ENCODE measurements at regions not wholly inside any gene's neighbourhood (a gene's known extent, or its start where the extent isn't known, plus 50 kb on each side); places are given as distances from the start of the nearest gene placed in this dataset.

- H3K27ac ChIP-seq: no peak overlapping the region
- TF ChIP-seq, protein P1, sequence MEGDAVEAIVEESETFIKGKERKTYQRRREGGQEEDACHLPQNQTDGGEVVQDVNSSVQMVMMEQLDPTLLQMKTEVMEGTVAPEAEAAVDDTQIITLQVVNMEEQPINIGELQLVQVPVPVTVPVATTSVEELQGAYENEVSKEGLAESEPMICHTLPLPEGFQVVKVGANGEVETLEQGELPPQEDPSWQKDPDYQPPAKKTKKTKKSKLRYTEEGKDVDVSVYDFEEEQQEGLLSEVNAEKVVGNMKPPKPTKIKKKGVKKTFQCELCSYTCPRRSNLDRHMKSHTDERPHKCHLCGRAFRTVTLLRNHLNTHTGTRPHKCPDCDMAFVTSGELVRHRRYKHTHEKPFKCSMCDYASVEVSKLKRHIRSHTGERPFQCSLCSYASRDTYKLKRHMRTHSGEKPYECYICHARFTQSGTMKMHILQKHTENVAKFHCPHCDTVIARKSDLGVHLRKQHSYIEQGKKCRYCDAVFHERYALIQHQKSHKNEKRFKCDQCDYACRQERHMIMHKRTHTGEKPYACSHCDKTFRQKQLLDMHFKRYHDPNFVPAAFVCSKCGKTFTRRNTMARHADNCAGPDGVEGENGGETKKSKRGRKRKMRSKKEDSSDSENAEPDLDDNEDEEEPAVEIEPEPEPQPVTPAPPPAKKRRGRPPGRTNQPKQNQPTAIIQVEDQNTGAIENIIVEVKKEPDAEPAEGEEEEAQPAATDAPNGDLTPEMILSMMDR (IDR thresholded peaks at IDR 0.05): no peak
Observed at GRCh38 chr10:3365630-3366029, 193.0 kb upstream of the PITRM1 start.

DNA sequence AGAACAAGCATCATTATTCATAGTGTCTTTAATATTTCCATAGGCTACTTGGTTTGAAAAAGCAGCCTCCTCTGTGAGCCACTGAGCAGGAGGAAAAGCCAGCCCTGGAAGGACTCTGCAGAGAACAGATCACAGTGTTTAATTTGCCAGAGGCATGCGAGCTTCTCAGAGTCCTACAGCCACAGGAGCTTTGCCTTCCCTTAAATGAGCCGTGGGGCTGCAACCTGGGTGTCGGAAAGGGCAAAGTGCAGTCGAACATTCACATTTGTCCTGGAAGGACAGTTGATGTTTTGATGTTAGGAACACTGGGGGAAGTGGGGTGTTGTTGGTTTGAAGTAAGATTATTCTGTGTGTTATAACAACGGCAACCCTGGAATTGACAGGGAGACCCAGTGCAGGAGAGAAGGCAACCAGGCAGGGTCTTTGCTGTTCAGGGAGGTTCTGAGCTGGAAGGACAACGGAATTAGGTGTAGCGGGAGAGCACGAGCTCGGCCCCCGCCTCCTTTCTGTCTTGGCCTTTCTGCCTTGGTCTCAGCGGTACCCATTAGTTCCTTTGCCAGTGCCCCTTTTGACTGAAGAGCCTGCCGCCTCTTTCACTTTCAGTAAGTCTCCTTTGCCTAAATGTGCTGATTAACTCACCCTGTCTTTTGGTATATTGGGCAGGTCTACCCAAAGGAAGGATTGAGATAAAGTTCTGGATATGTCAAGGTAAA lies 192.3 kb upstream of the PITRM1 start:
- TF ChIP-seq, protein P1 (IDR thresholded peaks at IDR 0.05): no peak
- no peak for TF ChIP-seq ZFX (IDR thresholded peaks at IDR 0.05; ENCODE audit: borderline replicate concordance)
- no peak overlapping the region for H3K27ac ChIP-seq

- no peak overlapping the region for H3K27ac ChIP-seq
- no peak for TF ChIP-seq ZFX (IDR thresholded peaks at IDR 0.05; ENCODE audit: borderline replicate concordance)
- TF ChIP-seq, protein P1 (IDR thresholded peaks at IDR 0.05): no peak
Observed at GRCh38 chr10:3363311-3364045, 190.9 kb upstream of the PITRM1 start.

DNA sequence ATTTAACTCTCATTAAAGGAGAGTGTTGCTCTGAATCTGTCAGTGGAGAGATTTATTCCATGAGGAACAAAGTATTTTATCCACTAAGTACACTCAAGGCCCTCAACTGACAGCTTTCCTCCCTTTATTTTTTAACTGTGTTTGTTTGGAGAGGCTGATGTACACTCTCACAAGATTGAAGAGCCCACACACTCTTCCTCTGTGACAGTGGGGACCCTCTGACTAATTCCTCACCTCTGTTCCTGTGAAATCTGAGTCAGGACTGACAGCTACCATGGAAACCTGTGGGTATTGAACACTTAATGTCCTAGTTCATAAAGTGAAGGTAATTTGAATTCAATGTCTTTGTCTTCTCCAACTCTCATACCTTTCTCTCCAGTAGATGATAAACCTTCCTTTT lies 189.8 kb upstream of the PITRM1 start:
- no peak overlapping the region for H3K27ac ChIP-seq
- TF ChIP-seq, protein P1 (IDR thresholded peaks at IDR 0.05): no peak
- TF ChIP-seq ZFX (IDR thresholded peaks at IDR 0.05; ENCODE audit: borderline replicate concordance): no peak

DNA sequence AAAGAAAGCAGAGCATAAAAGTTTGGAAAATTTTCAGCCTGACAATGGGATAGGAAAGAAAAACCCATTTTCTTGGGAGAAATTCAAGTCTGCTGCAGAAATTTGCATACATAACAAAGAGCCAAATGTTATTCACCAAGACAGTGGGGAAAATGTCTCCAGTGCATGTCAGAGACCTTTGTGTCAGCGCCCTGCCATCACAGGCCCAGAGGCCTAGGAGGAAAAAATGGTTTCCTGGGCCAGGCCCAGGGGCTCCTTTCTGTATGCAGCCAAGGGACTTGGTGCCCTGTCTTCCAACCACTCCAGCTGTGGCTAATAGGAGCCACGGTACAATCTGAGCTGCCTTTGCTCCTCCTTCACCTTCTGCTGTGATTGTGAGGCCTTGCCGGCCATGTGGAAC lies 189.1 kb upstream of the PITRM1 start:
- TF ChIP-seq ZFX (IDR thresholded peaks at IDR 0.05; ENCODE audit: borderline replicate concordance): no peak
- TF ChIP-seq, protein P1 (IDR thresholded peaks at IDR 0.05): no peak
- H3K27ac ChIP-seq: no peak overlapping the region

DNA sequence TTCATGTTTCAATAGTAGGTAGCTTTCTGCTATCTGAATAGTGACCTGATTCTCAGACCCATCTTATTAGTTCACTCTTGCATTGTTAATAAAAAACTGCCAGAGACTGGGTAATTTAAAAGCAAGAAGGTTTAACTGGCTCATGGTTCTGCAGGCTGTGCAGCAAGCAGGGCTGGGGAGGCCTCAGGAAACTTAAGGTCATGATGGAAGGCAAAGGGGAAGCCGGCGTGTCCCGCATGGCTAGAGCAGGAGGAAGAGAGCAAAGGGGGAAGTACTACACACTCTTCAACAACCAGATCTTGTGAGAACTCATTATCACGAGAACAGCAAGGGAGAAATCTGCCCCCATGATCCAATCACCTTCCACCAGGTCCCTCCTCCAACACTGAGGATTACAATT lies 185.2 kb upstream of the PITRM1 start:
- H3K27ac ChIP-seq: no peak overlapping the region
- TF ChIP-seq ZFX (IDR thresholded peaks at IDR 0.05; ENCODE audit: borderline replicate concordance): no peak
- TF ChIP-seq, protein P1 (IDR thresholded peaks at IDR 0.05): no peak

DNA sequence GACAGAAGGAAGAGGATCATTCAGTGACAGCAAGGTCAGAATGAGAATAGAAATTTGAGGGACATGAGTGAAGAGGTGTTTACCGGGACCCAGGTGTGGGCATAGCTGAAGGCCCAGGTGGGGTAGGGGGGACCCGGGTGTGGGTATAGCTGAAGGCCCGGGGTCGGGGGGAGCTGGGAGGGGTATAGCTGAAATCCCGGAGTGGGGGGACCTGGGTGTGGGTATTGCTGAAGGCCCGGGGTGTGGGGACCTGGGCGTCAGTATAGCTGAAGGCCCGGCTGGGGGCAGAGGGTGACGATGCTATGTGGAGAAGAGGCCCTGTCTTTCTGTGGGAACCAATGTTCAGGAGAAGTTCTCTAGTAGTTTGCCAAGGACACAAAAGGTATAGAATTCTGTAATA lies 183.0 kb upstream of the PITRM1 start:
- H3K27ac ChIP-seq: no peak overlapping the region
- TF ChIP-seq, protein P1 (IDR thresholded peaks at IDR 0.05): no peak
- no peak for TF ChIP-seq ZFX (IDR thresholded peaks at IDR 0.05; ENCODE audit: borderline replicate concordance)

Measured in 22Rv1 (cell line).